ENCODE measurements at regions not wholly inside any gene's neighbourhood (a gene's known extent, or its start where the extent isn't known, plus 50 kb on each side); places are given as distances from the start of the nearest gene placed in this dataset.
"Not testable (repeated sequence)": the region's sequence is repeated elsewhere in the genome, so short reads cannot be mapped to it uniquely, and the experiment has no call there.

DNA sequence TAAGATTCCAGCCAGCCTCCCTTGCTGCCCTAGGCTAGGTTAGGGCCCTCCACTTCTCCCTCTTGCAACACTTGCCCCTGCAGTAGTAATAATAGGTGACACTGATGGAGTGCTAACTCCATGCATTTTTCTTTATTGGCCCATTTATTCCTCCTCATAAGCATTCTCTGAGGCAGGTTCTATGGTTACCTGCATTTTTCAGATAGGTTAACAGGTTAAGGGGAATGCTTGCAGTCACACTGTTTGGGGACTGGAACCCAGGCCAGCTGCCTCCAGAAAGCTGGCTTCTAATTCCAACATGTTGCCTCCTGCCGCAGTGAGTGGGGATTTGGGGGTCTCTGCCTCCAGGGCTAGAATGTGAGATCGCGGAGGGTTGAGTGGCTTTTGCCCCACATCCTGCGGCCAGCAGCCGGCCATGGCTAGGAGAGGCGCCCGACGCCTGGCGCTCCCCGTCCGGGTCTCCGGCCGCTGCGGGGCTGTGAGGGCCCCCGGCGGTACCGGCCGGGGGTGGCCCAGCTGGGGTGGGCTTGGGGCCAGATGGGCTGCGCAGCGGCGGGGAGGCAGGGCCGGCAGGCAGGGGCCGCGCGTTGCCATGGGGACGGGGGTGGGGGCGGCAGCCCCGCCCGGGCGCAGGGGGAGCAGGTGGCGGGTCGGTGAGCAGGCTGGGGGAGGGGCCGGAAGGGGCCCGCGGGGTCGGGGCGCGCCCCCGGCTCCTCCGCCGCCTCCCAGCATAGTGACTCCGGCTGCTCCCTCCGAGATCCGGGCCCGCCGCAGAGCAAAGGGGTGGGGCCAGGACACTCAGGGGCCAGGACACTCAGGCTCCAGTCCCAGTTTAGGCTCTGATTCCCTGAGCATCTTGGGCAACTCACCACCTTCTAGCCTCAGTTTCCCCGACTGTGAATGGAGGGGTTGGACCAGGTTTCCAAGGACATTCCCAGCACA, 68.4 kb upstream of the SSBP3 start:
- peak; percentile 27 for DNase-seq

DNA sequence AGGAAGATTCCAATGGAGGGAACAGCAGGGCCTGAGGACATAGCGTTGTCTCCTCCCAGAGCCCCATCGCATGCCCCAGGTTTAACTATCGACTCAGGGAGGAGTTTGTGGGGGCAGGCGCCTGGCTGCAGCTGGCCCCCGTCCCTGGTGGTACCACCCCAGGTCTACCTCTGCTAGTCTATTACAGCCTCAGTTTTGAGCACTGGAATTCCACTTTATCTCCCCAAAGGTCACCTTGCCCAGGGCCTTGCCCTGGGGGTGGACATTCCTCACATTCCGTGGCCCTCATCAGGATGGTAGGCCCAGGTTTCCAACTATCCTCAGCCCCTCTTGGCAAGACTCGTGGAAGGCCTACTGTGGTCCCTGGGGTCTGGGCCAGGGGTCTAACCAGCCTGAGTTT, 65.4 kb upstream of the SSBP3 start:
- DNase-seq = no peak

DNA sequence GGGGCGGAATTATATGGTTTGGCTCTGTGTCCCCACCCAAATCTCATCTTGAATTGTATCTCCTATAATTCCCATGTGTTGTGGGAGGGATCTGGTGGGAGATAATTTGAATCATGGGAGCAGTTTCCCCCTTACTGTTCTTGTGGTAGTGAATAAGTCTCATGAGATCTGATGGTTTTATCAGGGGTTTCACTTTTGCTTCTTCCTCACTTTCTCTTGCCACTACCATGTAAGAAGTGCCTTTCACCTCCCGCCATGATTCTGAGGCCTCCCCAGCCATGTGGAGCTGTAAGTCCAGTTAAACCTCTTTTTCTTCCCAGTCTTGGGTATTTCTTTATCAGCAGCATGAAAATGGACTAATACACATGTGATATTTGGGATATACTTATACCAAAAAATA, 63.2 kb upstream of the SSBP3 start:
- DNase-seq = not testable (repeated sequence)

DNA sequence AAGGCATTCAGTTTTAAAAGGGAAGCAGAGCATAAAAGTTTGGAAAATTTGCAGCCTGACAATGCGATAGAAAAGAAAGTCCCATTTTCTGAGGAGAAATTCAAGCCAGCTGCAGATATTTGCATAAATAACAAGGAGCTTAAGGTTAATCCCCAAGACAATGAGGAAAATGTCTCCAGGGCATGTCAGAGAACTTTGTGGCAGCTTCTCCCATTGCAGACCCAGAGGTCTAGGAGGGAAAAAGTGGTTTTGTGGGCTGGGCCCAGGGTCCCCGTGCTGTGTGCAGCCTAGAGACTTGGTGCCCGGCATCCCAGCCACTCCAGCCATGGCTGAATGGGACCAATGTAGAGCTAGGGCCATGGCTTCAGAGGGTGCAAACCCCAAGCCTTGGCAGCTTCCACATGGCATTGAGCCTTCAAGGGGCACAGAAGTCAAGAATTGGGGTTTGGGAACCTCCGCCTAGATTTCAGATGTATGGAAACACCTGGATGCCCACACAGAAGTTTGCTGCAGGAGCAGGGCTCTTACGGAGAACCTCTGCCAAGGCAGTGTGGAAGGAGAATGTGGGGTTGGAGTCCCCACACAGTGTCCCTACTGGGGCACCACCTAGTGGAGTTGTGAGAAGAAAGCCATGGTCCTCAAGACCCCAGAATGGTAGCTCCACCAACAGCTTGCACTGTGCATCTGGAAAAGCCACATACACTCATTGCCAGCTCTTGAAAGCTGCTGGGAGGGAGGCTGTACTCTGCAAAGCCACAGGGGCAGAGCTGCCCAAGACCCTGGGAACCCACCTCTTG, 62.3 kb upstream of the SSBP3 start:
- DNase-seq = not testable (repeated sequence)

DNA sequence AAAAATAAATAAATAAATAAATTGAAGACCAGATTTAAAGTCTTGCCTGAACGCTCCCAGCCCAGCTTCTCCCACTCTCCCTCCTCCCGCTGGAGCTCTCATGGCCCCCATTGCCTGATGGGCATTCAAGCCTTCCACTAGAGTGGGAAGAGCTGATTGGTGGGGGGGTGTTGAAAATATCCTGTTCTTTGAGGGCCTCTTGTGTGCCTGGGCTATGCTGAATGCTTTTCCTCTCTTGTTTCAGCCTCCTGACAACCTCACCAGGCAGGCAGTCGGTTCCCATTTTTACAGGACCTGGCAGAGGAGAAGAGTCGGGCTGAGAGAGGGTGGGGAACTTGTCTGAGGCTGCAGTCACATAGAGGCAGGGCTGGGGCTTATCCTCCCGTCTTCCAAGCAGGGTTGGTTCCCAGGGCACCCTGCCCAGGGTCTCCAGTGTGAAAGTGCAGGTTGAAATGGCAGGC, 59.2 kb upstream of the SSBP3 start:
- no peak for DNase-seq

DNA sequence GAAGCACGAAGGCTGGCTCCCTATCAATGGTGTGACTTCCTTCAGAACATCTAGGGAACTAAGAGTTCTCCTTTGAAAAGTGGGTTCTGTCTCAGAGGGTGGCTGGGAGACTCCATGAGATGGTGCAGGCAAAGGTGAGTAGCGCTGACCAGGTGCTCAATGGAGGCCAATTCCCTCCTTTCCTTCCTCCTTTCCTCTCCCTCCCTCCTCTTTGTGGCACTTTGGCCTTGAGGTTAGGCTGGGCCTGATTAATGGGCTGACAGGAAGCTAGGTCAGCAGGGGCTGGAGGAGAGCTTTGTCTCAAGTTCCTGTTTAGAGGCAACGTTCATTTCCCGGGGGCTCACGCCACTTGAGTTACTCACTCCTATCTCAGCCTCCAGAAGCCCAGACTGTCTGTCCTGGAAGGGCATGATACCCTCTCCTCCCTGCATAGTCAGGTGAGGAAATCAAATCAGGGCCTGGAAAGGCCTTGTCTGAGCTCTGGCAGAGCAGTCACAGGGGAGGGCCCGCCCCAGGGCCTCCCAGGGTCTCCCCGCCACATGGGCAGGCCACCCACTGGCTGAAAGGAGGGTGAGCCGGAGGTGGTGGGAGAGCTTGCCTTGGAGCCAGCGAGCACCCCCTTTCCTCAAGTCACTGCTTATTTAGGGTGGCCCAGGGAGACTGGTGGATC, 58.4 kb upstream of the SSBP3 start:
- DNase-seq = no peak

DNA sequence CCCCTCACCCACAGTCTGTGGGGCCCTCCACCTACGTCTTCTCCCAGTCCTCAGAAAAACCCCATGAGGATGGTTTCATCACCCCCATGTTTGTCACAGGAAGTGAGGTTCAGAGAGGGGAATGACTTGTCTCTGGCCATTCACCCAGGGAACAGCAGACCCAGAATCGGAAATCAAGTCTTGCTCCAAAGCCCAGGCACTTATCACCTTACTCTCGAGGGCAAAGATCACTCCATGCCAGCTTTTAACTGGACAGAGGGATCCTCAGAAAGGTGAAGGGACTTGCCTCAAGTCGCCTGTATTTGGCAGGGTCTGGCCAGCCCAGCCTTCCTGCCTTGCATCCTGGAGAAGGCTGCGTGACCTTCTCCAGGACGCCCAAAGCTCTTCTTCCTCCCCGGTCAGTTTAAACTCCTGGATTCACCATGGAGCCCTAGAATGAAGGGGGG, 57.9 kb upstream of the SSBP3 start:
- no peak for DNase-seq

DNA sequence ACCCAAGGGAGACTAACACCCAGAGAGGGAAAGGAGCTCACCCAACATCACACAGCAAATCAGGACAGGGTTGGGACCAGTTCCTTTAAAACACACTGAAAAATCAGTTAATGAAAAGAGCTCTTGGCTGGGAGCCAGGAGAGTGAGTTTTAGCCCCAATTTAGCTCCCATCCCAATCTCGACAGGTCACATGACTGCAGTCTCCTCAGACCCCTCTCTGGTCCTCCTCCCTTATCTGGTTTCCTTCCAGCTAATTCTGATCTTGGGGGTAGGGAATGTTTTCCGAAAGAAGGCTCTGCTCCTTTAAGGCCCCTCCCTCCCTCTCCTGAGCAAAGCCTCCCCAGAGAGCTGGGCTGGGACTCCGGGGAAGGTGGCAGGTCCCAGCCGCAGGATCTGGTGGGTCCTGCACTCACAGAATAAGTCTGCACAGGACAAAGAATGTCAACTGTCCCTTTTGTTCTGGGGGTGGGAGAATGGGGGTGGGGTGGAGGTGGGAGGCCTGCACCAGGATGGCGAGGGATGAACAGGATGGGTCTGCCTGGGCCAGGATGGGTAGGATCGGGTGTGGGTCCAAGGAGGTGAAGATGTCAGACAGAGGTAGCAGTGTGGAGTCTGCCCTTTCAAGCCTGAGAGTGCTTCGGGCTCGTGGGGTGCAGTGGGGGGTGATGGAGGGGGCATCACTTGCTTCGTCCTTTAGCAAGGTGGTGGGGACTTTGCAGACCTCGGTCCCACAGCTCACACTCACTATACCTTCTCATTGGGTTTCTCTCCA, 57.3 kb upstream of the SSBP3 start:
- DNase-seq = no peak

DNA sequence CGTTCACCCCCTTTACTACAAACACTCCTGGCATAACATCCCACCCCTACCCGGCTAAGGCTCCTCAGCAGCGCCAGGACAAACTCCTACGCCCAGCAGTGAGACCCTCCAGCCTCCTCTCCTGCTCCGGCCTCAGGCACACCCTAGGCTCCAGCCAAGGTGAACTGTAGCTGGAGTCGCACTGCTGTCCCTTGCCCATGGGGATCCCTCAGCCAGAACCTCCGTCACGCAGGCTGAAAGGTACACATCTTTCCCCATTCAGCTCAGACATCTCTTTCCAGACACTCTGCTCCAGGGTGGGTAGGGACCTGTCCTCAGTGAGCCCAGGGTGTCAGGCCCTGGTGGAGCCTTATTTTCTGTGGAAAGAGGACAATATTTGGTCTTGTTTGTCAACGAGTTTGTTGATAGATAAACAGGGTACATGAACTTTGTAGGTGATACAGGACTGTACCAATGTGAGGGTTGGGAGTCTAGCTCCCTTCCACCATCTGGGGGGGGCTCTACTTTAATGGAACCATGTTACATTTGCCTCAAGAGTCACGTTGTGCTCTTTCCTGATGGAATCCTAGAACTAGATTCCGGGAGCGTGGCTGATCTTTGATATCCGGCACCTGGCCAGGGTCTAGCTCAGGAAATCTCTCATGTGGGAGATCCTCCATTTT, 56.5 kb upstream of the SSBP3 start:
- DNase-seq = no peak

DNA sequence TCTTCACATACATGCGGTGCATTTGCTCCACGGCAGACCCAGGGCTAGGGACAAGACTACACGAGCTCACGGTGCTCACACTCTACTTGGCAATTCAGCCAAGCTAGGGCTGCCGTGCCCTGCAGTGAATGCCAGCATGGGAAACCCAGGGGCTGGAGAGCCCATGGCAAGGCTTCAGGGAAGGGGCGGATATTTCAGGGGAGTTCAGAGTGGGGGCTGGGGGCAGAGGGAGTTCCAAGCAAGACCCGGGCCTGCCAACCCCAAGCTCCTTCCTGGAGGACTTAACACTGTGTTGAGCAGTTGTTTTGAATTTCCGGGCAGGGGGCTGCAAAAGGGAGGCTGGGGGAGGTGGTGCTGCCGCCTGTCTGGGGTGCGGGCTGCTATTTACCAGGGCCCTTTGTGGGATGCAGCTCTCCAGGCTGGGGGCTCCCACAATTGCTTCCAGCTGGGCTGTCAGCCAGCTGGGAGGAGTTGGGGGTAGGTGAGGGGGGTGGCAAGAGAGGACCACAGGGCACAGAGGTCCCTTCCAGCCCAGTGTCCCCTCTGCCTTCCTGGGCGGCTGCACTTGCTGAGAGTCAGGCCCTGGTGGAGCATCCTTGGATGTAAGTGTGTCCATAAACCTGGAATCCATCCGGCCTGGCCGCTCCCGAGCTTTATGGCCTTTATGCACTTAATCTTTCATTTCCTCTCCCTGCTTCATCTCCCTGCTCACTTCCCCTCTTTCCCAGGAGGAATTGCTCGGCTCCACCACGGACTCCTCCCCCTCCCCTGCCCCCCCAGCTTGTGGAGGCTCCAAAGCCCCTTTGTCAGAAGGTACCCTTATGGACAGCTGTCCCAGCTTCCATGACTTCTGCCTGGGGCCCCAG, 55.8 kb upstream of the SSBP3 start:
- DNase-seq = no peak

DNA sequence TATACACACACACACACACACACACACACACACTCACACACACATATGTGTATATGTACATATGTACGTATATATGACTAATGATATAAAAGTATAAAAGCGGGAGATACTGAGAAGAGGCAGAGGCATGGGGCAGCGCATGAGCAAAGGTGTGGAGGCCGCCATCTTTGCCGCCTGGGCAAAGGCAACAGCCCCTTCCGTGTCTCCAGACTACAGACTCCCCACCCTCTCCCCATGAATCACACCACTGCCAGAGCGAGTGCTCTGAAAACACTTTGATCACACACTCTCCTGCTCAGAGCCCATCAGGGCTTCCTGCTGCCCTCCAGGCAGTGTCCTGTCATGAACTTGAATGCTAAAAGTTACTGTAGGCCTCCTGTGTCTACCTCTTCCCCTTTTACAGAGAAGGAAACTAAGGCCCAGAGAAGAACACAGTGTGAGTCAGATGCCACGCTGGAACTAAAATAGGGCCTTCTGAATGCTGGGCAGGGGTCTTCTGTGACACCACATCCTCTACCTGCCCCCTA, 54.7 kb upstream of the SSBP3 start:
- no peak for DNase-seq

DNA sequence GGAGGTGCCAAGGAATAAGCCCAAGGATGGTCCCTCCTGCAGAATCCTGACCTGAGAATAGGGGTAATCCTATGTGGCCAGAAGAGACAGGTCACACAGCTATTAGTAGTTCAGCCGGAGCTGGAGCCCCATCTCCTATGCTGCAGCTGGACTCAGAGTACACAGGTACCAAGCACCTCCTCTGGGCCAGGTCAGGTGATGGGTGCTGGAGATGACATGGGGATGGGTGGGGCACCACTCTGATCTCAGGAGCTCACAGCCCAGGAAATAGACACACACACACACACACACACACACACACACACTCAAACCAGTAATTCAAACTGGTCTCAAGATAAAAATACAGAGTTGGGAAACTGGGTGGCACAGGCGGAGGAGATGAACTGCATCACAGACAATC, 54.2 kb upstream of the SSBP3 start:
- DNase-seq = peak; percentile 70

DNA sequence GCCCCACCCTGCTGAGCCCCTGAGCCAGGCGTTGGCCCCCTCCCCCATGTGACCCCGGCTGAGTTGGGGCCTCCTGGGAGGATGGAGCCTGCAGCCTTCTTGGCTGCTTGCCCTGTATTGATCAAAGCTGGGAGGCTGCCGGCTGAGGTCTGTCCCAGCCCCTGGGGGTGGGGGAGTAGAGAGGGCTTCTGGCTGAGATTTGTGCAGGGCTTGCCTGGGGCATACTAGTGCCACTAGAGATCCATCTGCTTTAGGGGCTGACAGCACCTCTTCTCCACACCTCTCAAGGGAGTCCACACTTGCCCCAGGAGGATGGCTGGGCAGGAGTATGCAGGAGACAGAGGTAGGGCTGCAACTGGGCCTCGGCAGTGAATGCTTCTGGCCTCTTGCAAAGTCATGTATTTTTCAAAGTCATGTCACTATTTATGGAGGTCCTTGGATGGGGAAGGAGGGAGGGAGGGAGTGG, 53.6 kb upstream of the SSBP3 start:
- no peak for DNase-seq

DNA sequence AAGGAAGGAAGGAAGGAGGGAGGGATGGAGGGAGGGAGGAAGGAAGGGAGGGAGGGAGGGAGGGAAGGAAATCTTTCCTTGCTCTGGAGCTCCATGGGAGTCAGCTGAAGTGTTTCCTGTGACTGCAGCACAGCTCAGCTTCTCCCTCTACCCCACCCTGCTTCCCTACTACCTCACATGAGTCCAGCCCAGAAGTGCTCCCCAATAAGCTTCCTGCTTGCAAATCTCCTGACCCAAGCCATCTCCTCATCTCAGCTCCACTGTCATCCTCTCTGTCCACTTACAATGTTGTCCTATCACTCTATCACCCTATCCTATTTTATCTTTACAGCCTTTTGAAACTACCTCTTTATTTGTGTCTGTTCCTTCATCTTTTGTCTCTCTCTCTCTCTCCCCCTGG, 52.9 kb upstream of the SSBP3 start:
- DNase-seq = no peak

DNA sequence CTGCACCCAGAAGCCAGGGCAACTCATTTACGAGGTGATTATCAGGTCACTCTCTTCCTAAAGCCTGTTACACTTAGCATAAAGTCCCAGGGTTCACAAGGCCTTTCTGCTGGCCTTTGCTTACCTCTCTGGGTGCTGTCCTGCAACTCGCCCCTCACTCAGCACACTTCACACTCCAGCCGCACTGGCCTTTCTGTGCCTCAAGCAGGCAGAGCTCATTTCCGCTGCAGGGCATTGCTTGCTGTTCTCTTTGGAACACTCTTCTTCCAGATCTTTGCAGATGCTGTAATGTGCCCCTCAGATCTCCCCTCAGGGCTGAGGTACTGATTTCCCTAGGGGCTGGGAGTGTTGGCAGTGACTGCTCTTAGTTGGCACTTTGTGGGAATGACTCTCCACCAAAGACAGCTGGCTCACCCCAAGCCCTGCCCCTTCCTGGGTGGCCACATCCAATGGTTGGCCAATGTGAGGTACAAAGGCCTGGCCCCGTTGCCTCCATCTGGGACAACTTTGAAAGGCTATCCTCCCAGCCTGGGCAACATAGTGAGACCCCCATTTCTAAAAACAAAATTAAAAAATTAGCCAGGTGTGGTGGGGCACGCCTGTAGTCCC, 50.8 kb upstream of the SSBP3 start:
- DNase-seq = no peak

DNA sequence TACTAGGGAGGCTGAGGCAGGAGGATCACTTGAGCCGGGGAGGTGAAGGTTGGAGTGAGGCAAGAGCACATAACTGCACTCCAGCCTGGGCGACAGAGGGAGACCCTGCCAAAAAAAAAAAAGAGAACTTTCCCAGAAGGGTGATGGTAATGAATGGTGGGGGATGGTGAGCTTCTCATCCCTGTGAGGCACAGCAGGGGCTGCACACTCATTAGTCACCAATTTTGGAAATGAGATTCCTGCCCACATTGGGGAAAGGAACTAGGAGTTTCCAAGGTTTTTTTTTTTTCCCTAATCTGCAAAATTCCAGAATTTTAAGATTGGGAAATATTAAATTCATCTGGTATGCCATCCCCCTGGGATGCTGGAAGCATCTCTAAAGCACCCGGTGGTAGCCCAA, 50.2 kb upstream of the SSBP3 start:
- DNase-seq = no peak
